CD4-positive, alpha-beta T cell treated with Interferon gamma for 1 hour (primary cell): ENCODE measurements at regions not wholly inside any gene's neighbourhood (a gene's known extent, or its start where the extent isn't known, plus 50 kb on each side); places are given as distances from the start of the nearest gene placed in this dataset.
"Not testable (repeated sequence)": the region's sequence is repeated elsewhere in the genome, so short reads cannot be mapped to it uniquely, and the experiment has no call there.

Source experiments
- DNase-seq: peaks from one replicate; pipeline ENCODE4 v3.0.0-alpha.2; 2020

GRCh38 chr1:173300061-173301044 lies 93.2 kb upstream of the TNFSF4 start:
- no peak for DNase-seq

- DNase-seq = no peak
These were observed 94.4 kb upstream of the TNFSF4 start for GRCh38 chr1:173301507-173301906.

- DNase-seq = no peak
These were observed 95.2 kb upstream of the TNFSF4 start for GRCh38 chr1:173302366-173302765.

GRCh38 chr1:173302890-173303829 lies 96.0 kb upstream of the TNFSF4 start:
- no peak for DNase-seq

GRCh38 chr1:173303984-173304383 lies 96.9 kb upstream of the TNFSF4 start:
- no peak for DNase-seq

GRCh38 chr1:173304529-173305227 lies 97.5 kb upstream of the TNFSF4 start:
- DNase-seq = no peak

GRCh38 chr1:173307845-173308244 lies 100.7 kb upstream of the TNFSF4 start:
- no peak for DNase-seq

- DNase-seq = no peak
These were observed 107.5 kb upstream of the TNFSF4 start for GRCh38 chr1:173314656-173315055.

GRCh38 chr1:173315296-173315695 lies 108.2 kb upstream of the TNFSF4 start:
- DNase-seq = no peak

GRCh38 chr1:173318788-173319187 lies 111.7 kb upstream of the TNFSF4 start:
- no peak for DNase-seq

GRCh38 chr1:173324352-173324751 lies 117.2 kb upstream of the TNFSF4 start:
- not testable (repeated sequence) for DNase-seq

- DNase-seq = not testable (repeated sequence)
These were observed 120.9 kb upstream of the TNFSF4 start for GRCh38 chr1:173327987-173328386.

- no peak for DNase-seq
These were observed 121.8 kb upstream of the TNFSF4 start for GRCh38 chr1:173328961-173329360.

GRCh38 chr1:173329726-173330125 lies 122.6 kb upstream of the TNFSF4 start:
- DNase-seq = no peak

- DNase-seq = no peak
These were observed 123.2 kb upstream of the TNFSF4 start for GRCh38 chr1:173330149-173330951.

GRCh38 chr1:173330952-173331548 lies 123.9 kb upstream of the TNFSF4 start:
- DNase-seq = not testable (repeated sequence)

- DNase-seq = no peak
These were observed 124.9 kb upstream of the TNFSF4 start for GRCh38 chr1:173332026-173332425.

- DNase-seq = no peak
These were observed 126.5 kb upstream of the TNFSF4 start for GRCh38 chr1:173333581-173333980.

- no peak for DNase-seq
These were observed 130.0 kb upstream of the TNFSF4 start for GRCh38 chr1:173337126-173337525.

- DNase-seq = no peak
These were observed 134.2 kb upstream of the TNFSF4 start for GRCh38 chr1:173341307-173341706.

- no peak for DNase-seq
These were observed 134.8 kb upstream of the TNFSF4 start for GRCh38 chr1:173341971-173342370.

- no peak for DNase-seq
These were observed 134.4 kb upstream of the PRDX6 start for GRCh38 chr1:173342736-173343135.
